DOHH2 (cell line): ENCODE measurements at regions not wholly inside any gene's neighbourhood (a gene's known extent, or its start where the extent isn't known, plus 50 kb on each side); places are given as distances from the start of the nearest gene placed in this dataset.
A peak's percentile ranks its signal among the peaks of the same experiment; 100 is the strongest.

Experiments used
- H3F3A ChIP-seq: fragments of 200-600 bp; sonication (generic), shearing (Covaris generic); 2 replicates; pipeline ENCODE4 v1.6.0; 2016; ENCODE audit warnings: antibody characterized with exemption, mild to moderate bottlenecking; ENCODE audit not compliant: control insufficient read depth, insufficient read depth
- H3K27ac ChIP-seq: fragments of 200-600 bp; sonication (generic); 2 replicates; pipeline ENCODE4 v1.5.1; 2014; ENCODE audit warnings: low read depth, mild to moderate bottlenecking, low read length, moderate library complexity
- H3K27me3 ChIP-seq: fragments of 200-600 bp; sonication (generic); 2 replicates; pipeline ENCODE4 v1.6.1; 2014; ENCODE audit warnings: mild to moderate bottlenecking, low read length, mixed read lengths; ENCODE audit not compliant: control insufficient read depth
- H3K36me3 ChIP-seq: fragments of 200-600 bp; sonication (generic); 2 replicates; pipeline ENCODE4 v1.6.1; 2014; ENCODE audit warnings: mild to moderate bottlenecking, low read length, moderate library complexity, mixed read lengths; ENCODE audit not compliant: control insufficient read depth
- H3K4me1 ChIP-seq: fragments of 200-600 bp; sonication (generic); 2 replicates; pipeline ENCODE4 v1.6.1; 2014; ENCODE audit warnings: mild to moderate bottlenecking, low read length, mixed read lengths; ENCODE audit not compliant: control insufficient read depth
- H3K4me2 ChIP-seq: fragments of 200-600 bp; sonication (generic); 2 replicates; pipeline ENCODE4 v1.6.0; 2014; ENCODE audit warnings: mild to moderate bottlenecking, low read length, moderate library complexity
- H3K4me3 ChIP-seq: fragments of 200-600 bp; sonication (generic); 2 replicates; pipeline ENCODE4 v1.5.1; 2014; ENCODE audit warnings: mild to moderate bottlenecking, low read length, mixed read lengths
- H3K79me2 ChIP-seq: fragments of 200-600 bp; sonication (generic); 2 replicates; pipeline ENCODE4 v1.6.1; 2014; ENCODE audit warnings: mild to moderate bottlenecking, low read length, mixed read lengths; ENCODE audit not compliant: control insufficient read depth
- H3K9me2 ChIP-seq: fragments of 200-600 bp; sonication (generic); replicated peaks from 2 replicates; pipeline ENCODE4 v1.6.1; 2014; ENCODE audit warnings: mild to moderate bottlenecking, low read length, mixed read lengths; ENCODE audit not compliant: control insufficient read depth
- H3K9me3 ChIP-seq: fragments of 200-600 bp; sonication (generic); 2 replicates; pipeline ENCODE4 v1.6.1; 2014; ENCODE audit warnings: antibody characterized with exemption, low read length, mixed read lengths; ENCODE audit not compliant: control insufficient read depth, insufficient read depth
- H4K20me1 ChIP-seq: fragments of 200-600 bp; sonication (generic); 2 replicates; pipeline ENCODE4 v1.6.0; 2014; ENCODE audit warnings: low read depth, mild to moderate bottlenecking, antibody characterized with exemption, low read length, moderate library complexity; ENCODE audit not compliant: control insufficient read depth, insufficient read depth
- CTCF ChIP-seq: fragments of 200-600 bp; sonication (generic); IDR thresholded peaks from one replicate; pipeline ENCODE4 v1.5.1; 2014; ENCODE audit warnings: antibody characterized with exemption, mild to moderate bottlenecking, low read depth, low read length; ENCODE audit not compliant: poor library complexity, severe bottlenecking
- EZH2phosphoT487 ChIP-seq: fragments of 200-600 bp; sonication (generic); IDR thresholded peaks from 2 replicates; pipeline ENCODE4 v1.6.1; 2017; ENCODE audit warnings: borderline replicate concordance, mild to moderate bottlenecking, antibody characterized with exemption, low read length, moderate library complexity, mixed read lengths

- no peaks in the 10 kb centered on the region for H3K9me3 ChIP-seq
- peaks cover 91% of the 10 kb centered on the region for H3K79me2 ChIP-seq
- H3K4me1 ChIP-seq = peaks cover 46% of the 10 kb centered on the region
- peaks cover 10% of the 10 kb centered on the region for H4K20me1 ChIP-seq
- H3K4me3 ChIP-seq = 0 out of 2 replicates have a peak overlapping the region, but pooled peaks have one; percentile 3
- no peaks in the 10 kb centered on the region for H3K9me2 ChIP-seq
- H3K36me3 ChIP-seq = peaks cover 5% of the 10 kb centered on the region; the same call in 1 of the 2 replicates
- H3K4me2 ChIP-seq = peak overlapping the region; percentile 43
- peak overlapping the region; percentile 23 for H3K27ac ChIP-seq
- no peak for TF ChIP-seq EZH2phosphoT487
- no peak for TF ChIP-seq CTCF
- no peaks in the 10 kb centered on the region for H3K27me3 ChIP-seq
- H3F3A ChIP-seq = no peaks in the 10 kb centered on the region; the same call in 1 of the 2 replicates
Observed at GRCh38 chr19:46927893-46928292, 67.1 kb downstream of the ARHGAP35 start.

GRCh38 chr19:46928951-46929350, 68.2 kb downstream of the ARHGAP35 start:
- TF ChIP-seq EZH2phosphoT487 (no peak), CTCF (no peak)
- H3K4me1 ChIP-seq = peaks cover 49% of the 10 kb centered on the region
- H3K36me3 ChIP-seq = peaks cover 5% of the 10 kb centered on the region; the same call in 1 of the 2 replicates
- H4K20me1 ChIP-seq = peaks cover 10% of the 10 kb centered on the region
- H3K9me3 ChIP-seq = no peaks in the 10 kb centered on the region
- H3K27ac ChIP-seq = no peak overlapping the region
- H3K9me2 ChIP-seq = no peaks in the 10 kb centered on the region
- no peaks in the 10 kb centered on the region for H3K27me3 ChIP-seq
- H3F3A ChIP-seq = peaks cover 3% of the 10 kb centered on the region
- peaks cover 96% of the 10 kb centered on the region for H3K79me2 ChIP-seq
- H3K4me3 ChIP-seq = no peak overlapping the region
- no peak overlapping the region for H3K4me2 ChIP-seq

- H3K4me1 ChIP-seq = peaks cover 46% of the 10 kb centered on the region
Observed at GRCh38 chr19:46931202-46931601, 70.4 kb downstream of the ARHGAP35 start.

More at GRCh38 chr19:46931202-46931601, 70.4 kb downstream of the ARHGAP35 start:
- TF ChIP-seq EZH2phosphoT487 = no peak
- TF ChIP-seq CTCF = no peak
- Histone ChIP-seq H3K79me2 (peaks cover 95% of the 10 kb centered on the region), H3K4me3 (no peak overlapping the region), H3K27ac (no peak overlapping the region), H3K9me3 (no peaks in the 10 kb centered on the region), H3K4me2 (no peak overlapping the region), H3K9me2 (no peaks in the 10 kb centered on the region), H4K20me1 (no peaks in the 10 kb centered on the region), H3K36me3 (0 out of 2 replicates have a peak, but pooled peaks cover 2% of the 10 kb centered on the region), H3F3A (peaks cover 4% of the 10 kb centered on the region), H3K27me3 (no peaks in the 10 kb centered on the region)
